Glomerular visceral epithelial cell (primary cell): ENCODE measurements at regions not wholly inside any gene's neighbourhood (a gene's known extent, or its start where the extent isn't known, plus 50 kb on each side); places are given as distances from the start of the nearest gene placed in this dataset.

ENCODE experiments used
- DNase-seq: peaks from one replicate; pipeline ENCODE4 v3.0.0-alpha.2; 2016; ENCODE audit errors: extremely low spot score

GRCh38 chr5:125551246-125551645, 804.8 kb upstream of the ZNF608 start:
- DNase-seq: no peak

GRCh38 chr5:125551797-125552196, 805.4 kb upstream of the ZNF608 start:
- DNase-seq: no peak

GRCh38 chr5:125552486-125552885, 806.0 kb upstream of the ZNF608 start:
- DNase-seq: no peak

GRCh38 chr5:125554355-125554754, 807.9 kb upstream of the ZNF608 start:
- DNase-seq: no peak

GRCh38 chr5:125555591-125555990, 809.2 kb upstream of the ZNF608 start:
- no peak for DNase-seq

- DNase-seq: no peak
These were observed 811.6 kb upstream of the ZNF608 start for GRCh38 chr5:125558016-125558415.

GRCh38 chr5:125558466-125558865, 812.0 kb upstream of the ZNF608 start:
- DNase-seq: no peak

GRCh38 chr5:125559296-125559695, 812.9 kb upstream of the ZNF608 start:
- peak; percentile 85 for DNase-seq

GRCh38 chr5:125560476-125561225, 814.2 kb upstream of the ZNF608 start:
- no peak for DNase-seq

- DNase-seq: peak; percentile 9
These were observed 818.0 kb upstream of the ZNF608 start for GRCh38 chr5:125564317-125564975.

GRCh38 chr5:125574491-125575044, 828.1 kb upstream of the ZNF608 start:
- DNase-seq: no peak

GRCh38 chr5:125575171-125575890, 828.9 kb upstream of the ZNF608 start:
- DNase-seq: no peak

GRCh38 chr5:125575891-125576505, 829.6 kb upstream of the ZNF608 start:
- no peak for DNase-seq

- no peak for DNase-seq
These were observed 830.4 kb upstream of the ZNF608 start for GRCh38 chr5:125576822-125577221.

GRCh38 chr5:125578551-125578950, 832.1 kb upstream of the ZNF608 start:
- DNase-seq: no peak

GRCh38 chr5:125579182-125579581, 832.7 kb upstream of the ZNF608 start:
- no peak for DNase-seq

- no peak for DNase-seq
These were observed 834.9 kb upstream of the ZNF608 start for GRCh38 chr5:125581311-125581710.

- no peak for DNase-seq
These were observed 835.9 kb upstream of the ZNF608 start for GRCh38 chr5:125582352-125582751.

GRCh38 chr5:125583321-125584139, 837.1 kb upstream of the ZNF608 start:
- DNase-seq: no peak

- no peak for DNase-seq
These were observed 837.7 kb upstream of the ZNF608 start for GRCh38 chr5:125584140-125584520.

- DNase-seq: no peak
These were observed 835.6 kb upstream of the GRAMD2B start for GRCh38 chr5:125587631-125588030.
